Smooth muscle cell (in vitro differentiated cells): ENCODE measurements at regions not wholly inside any gene's neighbourhood (a gene's known extent, or its start where the extent isn't known, plus 50 kb on each side); places are given as distances from the start of the nearest gene placed in this dataset.

Experiments
- DNase-seq: peaks from one replicate; lab custom pipeline; 2025; ENCODE audit not compliant: unreplicated experiment; lab: John Stamatoyannopoulos, UW
- H2AFZ ChIP-seq: fragments of 200-600 bp; sonication (generic); 2 replicates; pipeline ENCODE4 v1.6.0; 2016; ENCODE audit warnings: antibody characterized with exemption, low read depth, mild to moderate bottlenecking
- H3F3A ChIP-seq: fragments of 200-600 bp; sonication (generic); 2 replicates; pipeline ENCODE4 v1.6.0; 2017; ENCODE audit warnings: antibody characterized with exemption, low read depth
- H3K27ac ChIP-seq: fragments of 200-600 bp; sonication (generic); 2 replicates; pipeline ENCODE4 v1.5.1; 2016; ENCODE audit warnings: low read depth, mild to moderate bottlenecking
- H3K27me3 ChIP-seq: fragments of 200-600 bp; sonication (generic); 2 replicates; pipeline ENCODE4 v1.6.1; 2016; ENCODE audit warnings: low read depth, mild to moderate bottlenecking
- H3K36me3 ChIP-seq: fragments of 200-600 bp; sonication (generic); 2 replicates; pipeline ENCODE4 v1.5.1; 2016; ENCODE audit warnings: low read depth
- H3K4me1 ChIP-seq: fragments of 200-600 bp; sonication (generic); 2 replicates; pipeline ENCODE4 v1.5.1; 2016; ENCODE audit warnings: low read depth
- H3K4me2 ChIP-seq: fragments of 200-600 bp; sonication (generic); 2 replicates; pipeline ENCODE4 v1.6.0; 2016; ENCODE audit warnings: mild to moderate bottlenecking
- H3K4me3 ChIP-seq: fragments of 200-600 bp; sonication (generic); 2 replicates; pipeline ENCODE4 v1.5.1; 2016; ENCODE audit warnings: mild to moderate bottlenecking
- H3K79me2 ChIP-seq: fragments of 200-600 bp; sonication (generic); 2 replicates; pipeline ENCODE4 v1.6.0; 2016; ENCODE audit warnings: low read depth, mild to moderate bottlenecking
- H3K9ac ChIP-seq: fragments of 200-600 bp; sonication (generic); 2 replicates; pipeline ENCODE4 v1.6.0; 2016; ENCODE audit warnings: low read depth
- H3K9me3 ChIP-seq: fragments of 200-600 bp; sonication (generic); replicated peaks from 2 replicates; pipeline ENCODE4 v1.5.1; 2016; ENCODE audit warnings: low read depth
- H4K20me1 ChIP-seq: fragments of 200-600 bp; sonication (generic); 2 replicates; pipeline ENCODE4 v1.6.0; 2016; ENCODE audit warnings: low read depth
- CTCF ChIP-seq: fragments of 200-600 bp; sonication (generic); IDR thresholded peaks from 2 replicates; pipeline ENCODE4 v1.5.1; 2017; ENCODE audit warnings: borderline replicate concordance, mild to moderate bottlenecking, antibody characterized with exemption; ENCODE audit not compliant: insufficient read depth, poor library complexity, severe bottlenecking
- WGBS: methylation state at CpG from one replicate; pipeline ENCODE4 v1.1.7; 2016; ENCODE audit warnings: low lambda C conversion rate; 5-methylcytosine and 5-hydroxymethylcytosine counted together

- H3K4me3 ChIP-seq: no peak overlapping the region
- H3K9me3 ChIP-seq: no peaks in the 10 kb centered on the region
- H3F3A ChIP-seq: no peaks in the 10 kb centered on the region
- no peak overlapping the region for H3K27ac ChIP-seq
- no peaks in the 10 kb centered on the region for H3K4me1 ChIP-seq
- WGBS: 68% methylated on average over 1 of the region's 1 CpG
- no peaks in the 10 kb centered on the region for H4K20me1 ChIP-seq
- TF ChIP-seq CTCF: no peak
- no peak overlapping the region for H2AFZ ChIP-seq
- no peak overlapping the region for H3K9ac ChIP-seq
- H3K79me2 ChIP-seq: no peaks in the 10 kb centered on the region
- H3K27me3 ChIP-seq: no peaks in the 10 kb centered on the region
- DNase-seq: no peak
- no peaks in the 10 kb centered on the region for H3K36me3 ChIP-seq
- no peak overlapping the region for H3K4me2 ChIP-seq
Observed at GRCh38 chr3:21297304-21297703, 453.7 kb downstream of the ZNF385D start.

- DNase-seq: no peak
- no peak for TF ChIP-seq CTCF
- no peak overlapping the region for H3K4me2 ChIP-seq
Observed at GRCh38 chr3:21294768-21295167, 456.2 kb downstream of the ZNF385D start.

GRCh38 chr3:21292971-21293370 lies 458.0 kb downstream of the ZNF385D start:
- H3K9ac ChIP-seq: no peak overlapping the region
- no peaks in the 10 kb centered on the region for H3K27me3 ChIP-seq
- no peaks in the 10 kb centered on the region for H4K20me1 ChIP-seq
- WGBS: 91% methylated on average over 2 of the region's 2 CpGs
- H3F3A ChIP-seq: no peaks in the 10 kb centered on the region
- no peak for TF ChIP-seq CTCF
- H3K9me3 ChIP-seq: no peaks in the 10 kb centered on the region
- no peaks in the 10 kb centered on the region for H3K4me1 ChIP-seq
- no peaks in the 10 kb centered on the region for H3K36me3 ChIP-seq
- no peak overlapping the region for H3K4me2 ChIP-seq
- no peak overlapping the region for H2AFZ ChIP-seq
- H3K4me3 ChIP-seq: no peak overlapping the region
- H3K79me2 ChIP-seq: no peaks in the 10 kb centered on the region
- DNase-seq: no peak
- no peak overlapping the region for H3K27ac ChIP-seq

More at GRCh38 chr3:21294768-21295167, 456.2 kb downstream of the ZNF385D start:
- Histone ChIP-seq H3K27me3 (no peaks in the 10 kb centered on the region), H3K9ac (no peak overlapping the region), H3K4me1 (no peaks in the 10 kb centered on the region), H3K9me3 (no peaks in the 10 kb centered on the region), H4K20me1 (no peaks in the 10 kb centered on the region), H3K4me3 (no peak overlapping the region), H3F3A (no peaks in the 10 kb centered on the region), H3K79me2 (no peaks in the 10 kb centered on the region), H3K27ac (no peak overlapping the region), H2AFZ (no peak overlapping the region), H3K36me3 (no peaks in the 10 kb centered on the region)

- DNase-seq: no peak
- H3K27me3 ChIP-seq: no peaks in the 10 kb centered on the region
- no peak overlapping the region for H2AFZ ChIP-seq
- no peak overlapping the region for H3K4me3 ChIP-seq
- no peak overlapping the region for H3K9ac ChIP-seq
- no peaks in the 10 kb centered on the region for H3K4me1 ChIP-seq
- no peaks in the 10 kb centered on the region for H3K79me2 ChIP-seq
- H3K4me2 ChIP-seq: no peak overlapping the region
- no peaks in the 10 kb centered on the region for H4K20me1 ChIP-seq
- H3F3A ChIP-seq: no peaks in the 10 kb centered on the region
- H3K9me3 ChIP-seq: no peaks in the 10 kb centered on the region
- peak; percentile 59 for TF ChIP-seq CTCF
- WGBS: 86% methylated on average over 1 of the region's 1 CpG
- no peak overlapping the region for H3K27ac ChIP-seq
- H3K36me3 ChIP-seq: no peaks in the 10 kb centered on the region
Observed at GRCh38 chr3:21290557-21290956, 460.5 kb downstream of the ZNF385D start.
